HG02759 (cell line): ENCODE measurements at regions not wholly inside any gene's neighbourhood (a gene's known extent, or its start where the extent isn't known, plus 50 kb on each side); places are given as distances from the start of the nearest gene placed in this dataset.
"Not testable (repeated sequence)": the region's sequence is repeated elsewhere in the genome, so short reads cannot be mapped to it uniquely, and the experiment has no call there.

Experiments used
- ATAC-seq: cut with Tn5 transposase; IDR thresholded peaks from one replicate; pipeline ENCODE4 v1.9.1; 2021; ENCODE audit warnings: mild to moderate bottlenecking, moderate library complexity; ENCODE audit not compliant: unreplicated experiment

DNA sequence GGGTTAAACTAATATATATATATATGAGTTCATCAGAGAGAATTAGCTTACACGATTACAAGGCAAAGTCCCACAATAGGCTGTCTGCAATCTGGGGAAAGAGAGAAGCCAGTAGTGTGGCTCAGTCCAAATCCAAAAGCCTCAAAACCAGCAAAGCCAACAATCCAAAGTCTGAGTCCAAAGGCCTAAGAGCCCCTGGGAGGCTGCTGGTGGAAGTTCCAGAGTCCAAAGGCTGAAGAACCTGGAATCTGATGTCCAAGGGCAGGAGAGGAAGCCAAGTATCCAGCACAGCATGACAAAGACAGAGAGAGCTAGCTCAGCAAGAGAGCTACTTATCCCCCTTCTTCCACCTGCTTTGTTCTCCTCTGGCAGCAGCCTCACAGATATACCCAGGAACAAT, 274.7 kb upstream of the ID4 start:
- no peak for ATAC-seq

DNA sequence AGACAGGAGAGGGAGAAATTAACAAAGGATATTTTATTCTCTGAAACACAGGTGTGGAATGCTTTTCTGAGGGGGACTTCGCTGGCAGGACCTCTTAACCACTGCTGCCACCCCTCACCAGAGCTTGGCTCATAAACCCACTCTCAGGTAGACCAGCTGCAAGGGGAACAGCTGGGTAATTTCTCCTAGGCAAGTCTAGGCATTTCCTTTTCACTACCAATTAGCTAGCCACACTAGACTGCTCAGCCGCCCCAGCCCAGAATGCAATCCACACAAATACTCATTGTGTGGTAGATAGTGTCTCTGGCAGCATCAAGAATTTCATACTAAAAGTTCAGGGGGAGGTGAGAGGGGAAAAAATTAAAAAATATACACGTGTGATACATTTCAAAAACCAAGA, 267.6 kb upstream of the ID4 start:
- ATAC-seq: no peak

DNA sequence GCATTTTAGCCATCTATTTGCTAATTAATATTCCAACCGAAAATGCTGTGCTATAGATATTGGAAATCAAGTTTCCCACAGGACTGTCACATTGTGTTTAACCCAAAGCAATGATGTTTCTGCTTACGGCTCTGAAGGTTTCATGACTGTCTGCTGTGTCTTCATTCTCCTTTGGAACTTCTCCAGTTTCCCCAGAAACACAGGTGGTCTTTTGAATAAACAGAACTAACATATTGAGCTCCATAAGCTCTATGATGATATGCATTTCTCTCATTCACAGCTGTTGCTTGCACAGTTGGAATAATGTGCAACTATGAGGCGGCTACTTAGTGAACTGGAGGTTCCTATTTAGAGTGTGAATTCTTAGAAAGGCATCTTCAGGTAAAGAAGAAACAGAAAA, 266.0 kb upstream of the ID4 start:
- no peak for ATAC-seq

DNA sequence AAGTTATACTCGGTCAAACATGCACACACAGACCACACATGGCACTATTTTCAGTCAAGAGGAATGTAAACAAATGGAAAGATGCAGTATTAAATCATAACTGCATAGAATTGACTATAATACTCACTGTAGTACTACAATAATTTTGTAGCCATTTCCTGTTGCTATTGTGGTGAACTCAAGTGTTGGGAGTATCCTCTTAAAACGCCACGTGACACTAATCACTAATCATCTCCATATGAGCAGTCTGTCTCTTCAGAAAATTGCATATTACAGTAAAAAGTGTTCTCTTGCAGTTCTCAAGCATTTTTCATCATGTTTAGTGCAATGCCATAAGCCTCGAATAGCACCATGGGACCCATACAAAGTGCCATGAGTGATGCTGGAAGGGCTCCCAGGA, 258.7 kb upstream of the ID4 start:
- ATAC-seq: no peak

DNA sequence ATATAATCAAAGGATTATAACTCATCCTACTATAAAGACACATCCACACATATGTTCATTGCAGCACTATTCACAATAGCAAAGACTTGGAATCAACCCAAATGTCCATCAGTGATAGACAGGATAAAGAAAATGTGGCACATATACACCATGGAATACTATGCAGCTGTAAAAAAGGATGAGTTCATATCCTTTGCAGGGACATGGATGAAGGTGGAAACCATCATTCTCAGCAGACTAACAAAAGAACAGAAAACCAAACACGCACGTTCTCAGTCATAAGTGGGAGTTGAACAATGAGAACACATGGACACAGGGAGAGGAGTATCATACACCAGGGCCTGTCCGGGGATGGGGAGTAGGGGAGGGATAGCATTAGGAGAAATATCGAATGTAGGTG, 253.0 kb upstream of the ID4 start:
- ATAC-seq: not testable (repeated sequence)

DNA sequence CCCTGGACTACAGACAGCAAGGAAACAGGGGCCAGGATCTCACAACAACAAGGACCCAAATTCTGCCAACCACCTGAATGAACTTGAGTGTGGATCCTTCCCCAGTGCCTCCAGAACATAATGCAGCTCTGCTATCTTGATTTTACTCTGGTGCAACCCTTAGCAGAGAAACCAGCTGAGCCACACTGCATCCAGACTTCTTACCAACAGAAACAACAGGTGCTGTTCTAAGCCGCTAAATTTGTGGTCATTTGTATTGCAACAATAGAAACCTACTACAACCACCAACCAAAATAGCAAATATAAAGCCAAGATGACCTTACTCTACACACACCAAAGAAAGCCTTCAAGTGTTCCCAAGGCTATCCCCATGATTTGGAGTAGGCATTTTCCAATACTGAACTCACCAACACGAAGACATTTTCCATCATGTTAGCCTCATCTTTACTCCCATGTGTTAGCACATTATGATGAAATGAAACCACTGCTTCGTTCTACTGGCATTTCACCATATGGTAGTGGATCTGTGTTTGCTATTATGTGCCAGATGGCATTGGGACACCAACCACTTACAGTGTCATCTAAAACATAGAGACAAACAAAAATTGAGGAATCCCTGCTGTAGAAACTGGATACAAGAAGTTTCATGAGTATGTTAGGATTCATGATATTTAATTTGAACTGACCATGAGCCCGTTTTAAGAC, 249.8 kb upstream of the ID4 start:
- ATAC-seq: no peak

DNA sequence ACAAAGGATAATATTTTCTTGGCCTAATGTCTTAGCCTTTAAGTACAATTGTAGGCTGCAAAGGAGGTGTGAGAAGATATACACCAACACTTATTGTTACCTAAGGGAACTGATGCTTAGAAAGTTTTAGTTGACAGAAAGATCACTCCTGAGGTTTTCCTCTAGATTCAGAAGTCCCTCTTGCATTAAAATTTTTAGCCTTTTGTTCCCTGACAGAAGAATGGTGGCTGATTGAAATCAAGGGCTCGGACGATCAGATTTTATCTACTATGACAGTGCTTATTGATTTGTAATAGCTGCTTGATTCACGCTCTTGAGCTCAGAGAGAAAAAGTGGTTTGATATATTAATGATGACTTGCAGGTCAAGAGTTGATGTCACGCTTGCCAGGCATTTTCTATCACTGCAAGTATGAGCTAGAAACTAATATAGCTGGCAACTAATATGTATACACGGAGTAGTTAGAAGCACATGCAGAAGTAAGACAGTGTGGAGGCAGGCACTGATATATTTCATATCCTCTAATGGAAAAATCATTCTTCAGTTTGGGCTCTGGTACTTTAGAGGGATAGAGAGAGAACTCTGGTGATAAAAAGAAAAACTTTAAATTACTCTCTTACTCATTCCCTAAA, 246.6 kb upstream of the ID4 start:
- ATAC-seq: no peak

DNA sequence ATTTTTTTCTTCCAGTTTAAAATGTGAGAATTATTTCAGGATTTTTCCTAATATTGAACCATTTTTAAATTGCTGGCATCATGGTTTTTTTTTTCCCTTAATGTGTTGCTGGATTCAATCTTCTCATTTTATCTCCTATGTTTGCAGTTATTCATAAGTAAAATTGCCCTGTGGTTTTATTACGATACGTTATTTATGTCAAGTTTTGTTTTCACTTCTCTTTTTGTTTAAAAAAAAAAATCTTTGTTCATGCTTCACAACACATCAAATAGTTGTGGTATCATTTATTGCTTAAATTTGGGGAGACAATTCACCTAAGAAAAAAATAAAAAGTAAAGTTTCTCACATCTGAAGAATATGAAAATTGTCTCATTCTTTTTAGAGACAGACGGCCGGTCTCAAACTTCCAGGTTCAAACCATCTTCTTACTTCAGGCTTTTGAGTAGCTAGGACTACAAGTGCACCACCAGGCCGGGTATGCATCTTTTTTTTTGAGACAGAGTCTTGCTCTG, 239.3 kb upstream of the ID4 start:
- ATAC-seq: no peak

DNA sequence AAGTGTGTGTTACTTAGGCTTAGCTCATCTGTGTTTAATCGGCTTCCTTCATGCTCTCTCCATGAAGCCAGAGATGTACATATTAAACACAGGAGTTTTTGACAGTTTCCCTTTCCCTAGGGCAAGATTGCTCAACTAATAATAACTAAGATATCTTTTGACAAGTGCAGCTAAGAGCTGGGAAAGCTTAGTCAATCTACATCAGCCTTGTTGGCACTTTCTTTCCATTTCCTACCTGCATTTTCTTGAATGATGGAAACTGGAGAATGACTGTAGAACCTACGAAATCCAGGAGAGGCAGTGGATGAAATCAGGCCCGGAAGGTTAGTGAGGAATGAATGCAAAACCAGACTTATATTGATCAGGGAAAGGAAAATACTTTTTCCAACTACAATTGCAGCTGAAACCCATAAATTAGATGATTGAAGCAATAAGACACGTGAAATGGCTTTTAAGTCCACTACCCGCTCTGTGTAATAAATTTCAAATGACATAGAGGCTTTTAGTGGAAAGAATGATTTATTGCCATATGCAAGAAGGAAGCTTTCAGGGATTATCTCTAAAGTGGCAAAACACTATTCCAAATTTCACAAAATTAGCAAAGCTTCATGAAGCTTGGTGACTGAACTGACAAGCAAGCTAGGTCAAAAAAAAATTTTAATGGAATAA, 237.2 kb upstream of the ID4 start:
- no peak for ATAC-seq

DNA sequence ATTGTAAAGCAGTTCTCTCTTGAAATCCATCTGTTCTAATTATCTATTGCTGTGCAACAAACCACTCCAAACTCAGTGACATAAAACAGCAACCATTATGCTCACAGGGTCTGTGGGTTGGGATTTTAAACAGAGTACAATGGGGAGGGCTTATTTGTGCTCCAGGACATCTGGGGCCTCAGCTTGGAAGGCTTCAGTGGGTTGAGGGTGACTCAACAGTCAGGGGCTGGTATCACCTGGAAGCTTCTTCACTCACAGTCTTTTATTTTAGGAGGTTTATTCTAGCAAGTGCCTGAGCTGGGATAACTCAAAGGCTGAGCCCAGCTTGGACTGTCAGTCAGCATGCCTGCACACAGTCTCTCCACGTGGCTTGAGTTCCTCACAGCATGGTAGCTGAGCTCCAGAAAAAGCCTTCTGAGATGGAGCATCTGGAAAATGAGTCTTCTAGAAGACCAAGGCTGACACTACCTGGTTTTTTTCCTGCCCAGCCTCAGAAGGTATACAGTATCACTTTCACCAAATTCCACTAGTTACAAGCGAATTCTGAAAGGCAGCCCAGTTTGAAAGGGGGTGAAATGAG, 234.6 kb upstream of the ID4 start:
- ATAC-seq: no peak

DNA sequence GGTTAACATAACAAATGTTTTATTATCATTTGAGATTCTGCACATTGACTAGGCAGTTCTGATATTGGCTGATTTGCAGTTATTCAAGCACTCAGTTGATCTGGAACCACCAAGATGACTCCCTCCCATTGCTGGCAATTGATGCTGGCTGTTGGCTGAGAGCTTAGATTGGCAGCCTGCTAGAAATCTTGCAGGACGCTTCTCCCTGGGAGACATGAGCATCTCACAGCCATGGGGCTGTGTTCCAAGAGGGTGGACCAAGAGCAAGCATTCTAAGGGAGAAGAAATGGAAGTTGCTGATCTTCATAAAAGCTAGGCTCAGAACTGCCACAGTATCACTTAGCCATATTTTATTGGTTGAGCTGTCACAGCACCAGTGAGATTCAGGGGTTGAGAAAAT, 233.4 kb upstream of the ID4 start:
- ATAC-seq: no peak

DNA sequence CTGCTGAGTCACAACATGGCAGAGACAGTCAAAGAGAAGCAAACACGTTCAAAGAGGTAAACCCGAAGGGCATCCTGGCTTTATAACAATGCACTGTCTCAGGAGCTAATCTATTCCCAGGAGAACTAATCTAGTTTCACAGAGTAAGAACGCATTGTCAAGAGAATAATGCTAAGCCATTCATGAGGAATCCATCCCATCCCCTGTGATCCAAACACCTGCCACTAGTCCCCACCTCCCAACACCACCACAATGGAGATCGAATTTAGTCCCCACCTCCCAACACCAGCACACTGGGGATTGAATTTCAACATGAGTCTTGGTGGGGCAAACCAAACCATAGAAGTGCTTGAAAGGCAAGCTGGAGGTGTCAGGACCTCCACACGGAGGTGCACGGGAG, 231.5 kb upstream of the ID4 start:
- ATAC-seq: no peak

DNA sequence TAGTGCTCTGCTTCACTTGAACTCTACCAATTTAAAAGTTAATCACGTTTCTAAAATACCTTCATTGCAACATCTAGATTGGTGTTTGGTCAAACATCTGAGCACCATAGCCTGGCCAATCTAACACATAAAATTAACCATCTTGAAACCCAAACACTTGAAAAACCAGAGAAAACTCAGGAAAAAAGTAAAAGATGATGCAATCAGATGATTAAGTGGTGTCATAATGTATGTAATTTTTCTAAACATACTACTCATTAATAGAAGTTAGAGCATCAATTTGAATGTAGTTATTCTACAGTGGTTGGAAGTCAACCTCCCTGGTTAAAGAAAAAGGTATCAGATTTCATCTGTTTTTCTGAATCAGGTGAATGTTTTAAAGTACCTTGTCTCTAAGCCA, 228.6 kb upstream of the ID4 start:
- no peak for ATAC-seq

DNA sequence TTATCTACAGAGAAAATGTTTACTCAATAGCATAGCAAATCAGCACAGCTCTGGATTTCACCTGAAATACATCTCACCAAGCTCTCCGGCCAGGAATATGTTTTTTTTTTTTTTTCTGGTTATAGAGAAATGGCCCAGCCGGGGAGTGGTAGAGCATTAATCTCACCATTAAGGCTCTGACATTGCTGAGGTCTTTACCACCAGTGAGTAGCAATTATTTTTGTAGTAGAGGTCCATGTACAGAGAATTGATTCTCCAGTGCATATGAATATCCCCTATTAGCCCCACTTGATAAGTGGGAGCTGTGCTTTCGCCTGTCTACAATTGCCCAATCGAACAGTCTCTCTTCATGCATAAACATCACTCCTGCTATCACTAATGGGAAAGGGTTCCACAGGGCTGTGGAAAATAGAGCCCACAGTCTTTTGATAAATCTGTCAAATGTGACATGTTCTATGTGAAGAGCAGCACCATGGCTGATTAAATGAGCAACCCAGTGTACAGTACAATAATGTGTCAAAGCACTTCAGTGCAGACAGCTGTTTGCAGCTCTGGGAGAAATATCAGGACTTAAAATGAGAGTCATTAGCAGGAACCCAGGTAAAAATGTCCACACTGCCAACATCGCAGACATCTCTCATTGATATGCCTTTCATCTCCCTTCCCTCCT, 227.1 kb upstream of the ID4 start:
- no peak for ATAC-seq

DNA sequence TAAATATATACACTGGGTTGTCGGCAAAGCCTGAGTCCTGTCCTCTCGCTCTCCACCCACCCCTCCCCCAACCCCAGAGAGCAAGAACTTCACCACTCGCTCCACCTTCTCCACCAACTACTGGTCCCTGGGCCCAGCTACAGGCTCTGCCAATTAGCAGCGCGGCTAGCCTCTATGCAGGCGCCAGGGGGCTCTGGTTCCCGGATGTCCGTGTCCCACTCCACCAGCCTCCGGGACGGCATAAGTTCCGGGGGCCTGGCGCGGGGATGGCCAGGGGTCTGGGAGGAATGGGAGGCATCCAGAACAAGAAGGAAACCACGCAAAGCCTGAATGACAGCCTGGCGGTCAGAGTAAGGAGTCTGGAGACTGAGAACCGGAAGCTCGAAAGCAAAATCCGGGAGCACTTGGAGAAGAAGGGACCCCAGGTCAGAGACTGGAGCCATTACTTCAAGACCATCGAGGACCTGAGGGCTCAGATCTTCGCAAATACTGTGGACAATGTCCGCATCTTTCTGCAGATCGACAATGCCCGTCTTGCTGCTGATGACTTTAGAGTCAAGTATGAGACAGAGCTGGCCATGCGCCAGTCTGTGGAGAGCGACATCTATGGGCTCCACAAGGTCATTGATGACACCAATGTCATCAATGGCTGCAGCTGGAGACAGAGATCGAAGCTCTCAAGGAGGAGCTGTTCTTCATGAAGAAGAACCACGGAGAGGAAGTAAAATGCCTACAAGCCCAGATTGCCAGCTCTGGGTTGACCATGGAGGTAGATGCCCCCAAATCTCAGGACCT, 224.3 kb upstream of the ID4 start:
- not testable (repeated sequence) for ATAC-seq

DNA sequence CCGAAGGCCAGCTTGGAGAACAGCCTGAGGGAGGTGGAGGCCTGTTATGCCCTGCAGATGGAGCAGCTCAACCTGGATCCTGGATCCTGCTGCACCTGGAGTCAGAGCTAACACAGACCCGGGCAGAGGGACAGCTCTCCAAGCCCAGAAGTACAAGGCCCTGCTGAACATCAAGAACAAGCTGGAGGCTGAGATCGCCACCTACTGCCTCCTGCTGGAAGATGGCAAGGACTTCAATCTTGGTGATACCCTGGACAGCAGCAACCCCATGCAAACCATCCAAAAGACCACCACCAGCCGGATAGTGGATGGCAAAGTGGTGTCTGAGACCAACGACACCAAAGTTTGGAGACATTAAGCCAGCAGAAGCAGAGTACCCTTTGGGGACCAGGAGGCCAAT, 223.5 kb upstream of the ID4 start:
- ATAC-seq: no peak

DNA sequence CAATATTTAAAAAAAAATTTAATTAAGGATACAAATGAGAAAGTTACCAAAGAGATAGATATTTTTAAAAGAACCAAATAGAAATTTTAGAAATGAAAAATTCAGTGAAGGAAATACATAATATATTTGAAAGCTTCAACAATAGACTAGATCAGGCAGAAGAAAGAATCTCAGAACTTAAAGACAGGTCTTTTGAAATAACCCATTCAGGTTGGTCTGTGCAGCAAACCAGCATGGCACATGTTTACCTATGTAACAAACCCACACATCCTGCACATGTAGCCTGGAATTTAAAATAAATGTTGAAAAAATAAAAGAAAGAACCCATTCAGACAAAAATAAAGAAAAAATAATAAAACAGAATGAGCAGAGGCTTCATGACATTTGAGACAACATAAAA, 221.1 kb upstream of the ID4 start:
- ATAC-seq: no peak

DNA sequence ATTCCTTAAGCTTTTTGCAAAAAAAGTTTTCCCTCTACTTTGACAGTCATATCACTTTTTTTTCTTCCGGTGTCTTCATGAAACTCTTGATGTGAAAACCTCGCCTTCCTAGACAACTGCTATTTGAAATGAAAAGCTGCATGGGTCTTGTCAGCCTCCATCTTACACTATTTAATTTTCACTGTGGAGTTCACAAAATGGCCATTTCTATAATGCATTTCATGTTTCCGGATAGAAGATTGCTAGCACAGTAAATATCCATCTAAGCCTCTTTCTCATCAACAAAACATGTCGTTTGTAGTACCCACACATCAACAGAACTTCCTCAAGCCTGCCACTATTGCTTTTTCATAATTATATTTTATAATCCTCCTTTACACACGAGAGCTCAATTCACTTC, 204.9 kb upstream of the ID4 start:
- no peak for ATAC-seq

DNA sequence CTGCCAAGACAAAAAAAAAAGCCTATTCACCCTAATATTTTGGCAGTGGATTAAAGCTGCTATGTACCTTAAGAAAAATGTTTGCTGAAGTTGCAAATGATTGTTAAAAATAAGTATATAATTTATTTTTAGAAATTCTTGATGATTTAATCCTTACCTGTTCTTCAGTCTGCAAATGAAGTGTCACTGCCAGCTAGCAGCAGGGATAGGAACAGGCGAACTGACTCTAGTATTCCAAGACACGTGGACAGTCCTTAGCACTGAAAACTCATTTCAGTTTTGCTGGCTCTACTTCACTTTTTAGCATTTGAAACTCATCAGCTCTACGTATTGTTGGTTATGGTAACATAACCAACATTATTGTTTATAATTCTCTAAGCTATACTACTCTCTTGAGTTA, 204.4 kb upstream of the ID4 start:
- no peak for ATAC-seq

DNA sequence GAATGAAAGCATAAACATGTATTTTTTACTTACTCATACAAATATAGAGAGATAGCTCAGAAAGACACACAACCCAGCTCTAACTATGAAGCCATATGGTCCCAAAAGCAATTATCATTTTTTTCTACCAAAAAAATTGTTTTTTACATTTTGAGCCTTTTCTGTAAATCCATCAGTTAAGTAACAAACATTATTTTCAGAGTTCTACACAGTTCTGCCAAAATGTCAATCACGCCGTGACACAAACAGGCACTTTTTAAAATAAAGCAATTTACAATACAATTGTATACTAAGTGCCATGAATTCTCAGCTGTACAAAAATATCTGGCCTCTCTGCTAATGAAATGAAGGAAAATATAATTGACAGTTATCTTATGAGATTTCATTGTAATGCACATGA, 201.4 kb upstream of the ID4 start:
- ATAC-seq: no peak

DNA sequence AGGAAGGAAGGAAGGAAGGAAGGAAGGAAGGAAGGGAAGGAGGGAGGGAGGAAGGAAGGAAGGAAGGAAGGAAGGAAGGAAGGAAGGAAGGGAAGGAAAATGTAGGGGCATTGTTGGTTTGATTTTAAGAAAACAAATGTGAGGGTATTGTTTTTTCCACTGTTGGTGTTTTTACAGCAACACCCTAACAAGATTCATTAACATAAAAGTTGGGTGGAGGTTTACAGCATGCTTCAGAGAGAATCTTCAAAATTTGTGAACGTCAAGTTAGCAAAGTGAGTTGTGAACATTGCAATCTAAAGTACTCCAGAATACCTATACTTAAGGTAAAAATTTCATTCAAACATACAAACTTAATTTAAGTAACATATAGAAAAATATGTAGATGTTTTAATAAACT, 200.2 kb upstream of the ID4 start:
- no peak for ATAC-seq
